Glutamatergic neuron (in vitro differentiated cells): ENCODE measurements at regions not wholly inside any gene's neighbourhood (a gene's known extent, or its start where the extent isn't known, plus 50 kb on each side); places are given as distances from the start of the nearest gene placed in this dataset.

Experiments used
- DNase-seq: peaks from one replicate; pipeline ENCODE4 v3.0.0; 2022
- H3K27ac Mint-ChIP-seq: one replicate; pipeline ENCODE4 v1.8.0; 2020; ENCODE audit warnings: mild to moderate bottlenecking, mixed read lengths, inconsistent platforms; ENCODE audit not compliant: unreplicated experiment
- H3K27me3 Mint-ChIP-seq: one replicate; pipeline ENCODE4 v1.8.0; 2020; ENCODE audit warnings: mild to moderate bottlenecking, moderate library complexity, mixed read lengths, inconsistent platforms; ENCODE audit not compliant: unreplicated experiment
- H3K36me3 Mint-ChIP-seq: one replicate; pipeline ENCODE4 v1.8.0; 2020; ENCODE audit warnings: mild to moderate bottlenecking, mixed read lengths, inconsistent platforms; ENCODE audit not compliant: unreplicated experiment
- H3K4me1 Mint-ChIP-seq: one replicate; pipeline ENCODE4 v1.8.0; 2020; ENCODE audit warnings: mild to moderate bottlenecking, low read depth, mixed read lengths, inconsistent platforms; ENCODE audit not compliant: unreplicated experiment
- H3K4me3 Mint-ChIP-seq: one replicate; pipeline ENCODE4 v1.8.0; 2020; ENCODE audit warnings: mild to moderate bottlenecking, mixed read lengths, inconsistent platforms; ENCODE audit not compliant: unreplicated experiment
- H3K9me3 Mint-ChIP-seq: one replicate; pipeline ENCODE4 v1.8.0; 2020; ENCODE audit warnings: mild to moderate bottlenecking, moderate library complexity, mixed read lengths, inconsistent platforms; ENCODE audit not compliant: unreplicated experiment
- TF ChIP-seq, protein P1 (sequence below): fragments of 200-600 bp; sonication (generic); IDR thresholded peaks from one replicate; pipeline ENCODE4 v1.5.0; 2021; ENCODE audit not compliant: partially characterized antibody, unreplicated experiment

DNA sequence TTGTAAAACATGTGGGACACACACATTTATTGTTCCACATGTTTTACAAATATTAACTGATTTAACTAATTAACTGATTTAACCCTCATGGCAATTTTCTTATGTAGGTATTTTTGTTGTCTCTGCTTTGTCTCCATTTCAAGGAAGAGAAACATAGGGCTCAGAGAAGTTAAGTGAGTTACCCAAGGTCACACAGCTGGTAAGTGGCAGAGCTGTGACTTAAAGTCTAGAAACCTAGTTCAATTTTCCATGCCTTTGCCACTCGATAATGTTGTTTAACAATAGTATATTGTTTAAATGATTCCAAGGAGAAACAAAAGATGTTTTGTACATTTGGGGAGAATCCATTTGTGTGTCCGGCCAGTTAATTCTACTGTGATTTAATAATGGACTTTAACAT, 284.1 kb upstream of the CDH5 start:
- TF ChIP-seq, protein P1, sequence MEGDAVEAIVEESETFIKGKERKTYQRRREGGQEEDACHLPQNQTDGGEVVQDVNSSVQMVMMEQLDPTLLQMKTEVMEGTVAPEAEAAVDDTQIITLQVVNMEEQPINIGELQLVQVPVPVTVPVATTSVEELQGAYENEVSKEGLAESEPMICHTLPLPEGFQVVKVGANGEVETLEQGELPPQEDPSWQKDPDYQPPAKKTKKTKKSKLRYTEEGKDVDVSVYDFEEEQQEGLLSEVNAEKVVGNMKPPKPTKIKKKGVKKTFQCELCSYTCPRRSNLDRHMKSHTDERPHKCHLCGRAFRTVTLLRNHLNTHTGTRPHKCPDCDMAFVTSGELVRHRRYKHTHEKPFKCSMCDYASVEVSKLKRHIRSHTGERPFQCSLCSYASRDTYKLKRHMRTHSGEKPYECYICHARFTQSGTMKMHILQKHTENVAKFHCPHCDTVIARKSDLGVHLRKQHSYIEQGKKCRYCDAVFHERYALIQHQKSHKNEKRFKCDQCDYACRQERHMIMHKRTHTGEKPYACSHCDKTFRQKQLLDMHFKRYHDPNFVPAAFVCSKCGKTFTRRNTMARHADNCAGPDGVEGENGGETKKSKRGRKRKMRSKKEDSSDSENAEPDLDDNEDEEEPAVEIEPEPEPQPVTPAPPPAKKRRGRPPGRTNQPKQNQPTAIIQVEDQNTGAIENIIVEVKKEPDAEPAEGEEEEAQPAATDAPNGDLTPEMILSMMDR, result no peak
- no peak overlapping the region for H3K27ac Mint-ChIP-seq
- no peaks in the 10 kb centered on the region for H3K4me1 Mint-ChIP-seq
- no peaks in the 10 kb centered on the region for H3K36me3 Mint-ChIP-seq
- H3K27me3 Mint-ChIP-seq, result no peaks in the 10 kb centered on the region
- no peak for DNase-seq
- H3K4me3 Mint-ChIP-seq, result no peak overlapping the region
- H3K9me3 Mint-ChIP-seq, result no peaks in the 10 kb centered on the region

DNA sequence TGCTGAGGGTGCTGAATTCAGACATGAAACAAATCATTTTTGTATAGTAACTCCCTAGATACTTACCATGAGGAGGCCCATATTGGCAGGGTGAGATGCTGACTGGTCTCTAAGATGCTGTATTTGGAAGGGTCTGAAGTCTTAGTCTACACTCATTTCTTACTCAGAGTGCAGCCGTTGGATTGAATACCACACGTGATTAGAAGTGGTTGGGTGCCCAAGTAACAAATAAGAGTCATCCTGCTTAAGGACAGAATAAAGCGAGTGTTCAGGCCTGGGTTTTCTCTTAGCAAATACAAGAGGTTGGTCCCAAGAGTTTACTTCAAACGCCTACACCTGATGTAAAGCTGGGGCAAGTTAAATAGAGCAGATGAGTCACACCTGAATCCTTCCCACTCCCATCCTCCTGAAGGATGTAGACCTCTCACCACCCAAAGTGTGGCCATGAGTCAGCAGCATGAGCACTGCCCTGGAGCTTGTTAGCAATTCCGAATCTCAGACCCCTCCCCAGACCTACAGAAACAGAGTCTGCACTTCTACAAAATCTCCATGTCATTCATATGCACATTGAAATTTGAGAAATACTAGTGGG, 284.6 kb upstream of the CDH5 start:
- DNase-seq, result no peak
- Mint-ChIP-seq H3K4me1 (no peaks in the 10 kb centered on the region), H3K9me3 (no peaks in the 10 kb centered on the region), H3K27ac (no peak overlapping the region), H3K4me3 (no peak overlapping the region), H3K27me3 (no peaks in the 10 kb centered on the region), H3K36me3 (no peaks in the 10 kb centered on the region)
- TF ChIP-seq, protein P1, result no peak

DNA sequence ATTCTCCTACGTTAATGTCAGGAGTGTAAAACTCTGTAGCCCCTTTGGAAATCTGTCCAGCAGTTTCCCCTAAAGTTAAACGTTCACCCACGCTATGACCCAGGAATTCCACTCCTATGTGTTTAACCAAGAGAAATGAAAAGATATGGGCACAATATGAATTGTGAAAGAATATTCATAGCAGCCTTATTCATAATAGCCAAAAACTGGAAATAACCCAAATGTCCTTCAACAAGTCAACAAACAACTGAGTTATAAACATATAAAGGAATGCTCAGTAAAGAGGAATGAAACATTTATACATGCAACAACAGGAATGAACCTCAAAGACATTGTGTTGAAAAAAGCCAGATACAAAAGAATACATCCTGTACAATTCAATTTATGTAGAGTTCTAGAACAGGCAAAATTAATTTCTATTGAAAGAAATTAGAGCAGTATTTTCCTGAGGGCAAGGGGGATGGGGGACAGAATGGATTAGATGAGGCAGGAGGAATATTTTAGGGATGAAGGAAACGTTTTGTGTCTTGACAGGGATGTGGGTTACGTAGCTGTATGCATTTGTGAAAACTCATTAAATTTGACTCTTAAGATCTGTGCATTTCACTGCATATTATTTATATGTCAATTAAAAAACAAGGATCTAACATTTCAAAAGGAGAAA, 286.7 kb upstream of the CDH5 start:
- TF ChIP-seq, protein P1, result no peak
- Mint-ChIP-seq H3K4me3 (no peak overlapping the region), H3K36me3 (no peaks in the 10 kb centered on the region), H3K9me3 (no peaks in the 10 kb centered on the region), H3K27me3 (no peaks in the 10 kb centered on the region), H3K4me1 (no peaks in the 10 kb centered on the region), H3K27ac (no peak overlapping the region)
- no peak for DNase-seq

DNA sequence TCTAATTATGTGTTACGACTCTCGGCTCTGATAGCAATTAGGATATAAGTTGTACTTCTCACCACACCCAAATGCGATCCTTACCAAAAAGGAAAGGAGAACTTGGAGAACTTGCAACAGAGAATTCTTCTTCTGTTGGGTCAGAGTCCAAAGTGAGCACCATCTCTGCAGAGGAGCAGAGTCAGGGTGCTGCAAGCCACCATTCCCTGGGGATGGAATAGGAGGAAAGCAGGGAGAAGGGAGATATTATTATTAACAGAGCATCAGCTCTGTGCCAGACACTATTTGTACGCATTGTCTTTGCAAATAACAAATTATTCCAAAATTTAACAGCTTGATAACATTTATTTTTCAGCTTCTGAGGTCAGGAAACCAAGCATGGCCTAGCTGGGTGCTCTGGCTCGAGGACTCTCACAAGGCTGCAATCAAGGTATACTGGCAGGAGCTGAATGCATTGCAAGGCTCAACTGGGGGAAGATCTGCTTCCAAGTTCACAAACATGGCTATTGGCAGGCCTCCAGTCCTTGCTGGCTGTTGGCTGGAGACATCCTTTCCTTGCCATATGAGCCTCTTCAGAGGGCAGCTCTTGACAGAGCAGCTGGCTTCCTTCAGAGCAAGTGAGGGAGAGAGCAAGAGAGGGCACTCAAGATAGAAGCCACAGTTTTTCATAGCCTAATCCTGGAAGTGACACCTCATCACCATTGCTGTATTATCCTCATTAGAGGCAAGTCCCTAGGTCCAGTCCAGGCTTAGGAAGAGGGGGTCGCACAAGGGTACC, 296.2 kb upstream of the CDH5 start:
- TF ChIP-seq, protein P1, result no peak
- H3K4me3 Mint-ChIP-seq, result no peak overlapping the region
- peaks cover 7% of the 10 kb centered on the region for H3K4me1 Mint-ChIP-seq
- H3K9me3 Mint-ChIP-seq, result peaks cover 2% of the 10 kb centered on the region
- peaks cover 15% of the 10 kb centered on the region for H3K36me3 Mint-ChIP-seq
- DNase-seq, result no peak
- H3K27me3 Mint-ChIP-seq, result no peaks in the 10 kb centered on the region
- no peak overlapping the region for H3K27ac Mint-ChIP-seq

DNA sequence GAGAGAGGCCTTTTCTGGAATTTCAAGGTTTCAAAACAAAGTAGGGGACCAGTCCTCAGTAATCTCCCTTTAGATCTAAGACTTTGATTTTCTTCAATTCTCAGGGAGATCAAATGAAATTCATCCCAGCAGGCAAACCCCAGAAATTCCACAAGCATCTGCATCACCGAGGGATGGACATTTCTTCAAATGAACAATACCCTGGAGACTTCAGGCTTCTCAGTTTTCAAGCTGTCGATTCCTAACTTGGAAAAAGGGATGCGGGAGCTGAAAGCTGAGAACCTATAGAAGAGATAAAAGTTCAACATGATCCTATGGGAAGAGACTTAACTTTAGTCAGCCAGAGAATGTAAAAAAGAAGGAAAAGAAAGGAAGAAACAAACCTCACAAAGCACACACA, 296.9 kb upstream of the CDH5 start:
- Mint-ChIP-seq H3K27ac (no peak overlapping the region), H3K9me3 (peaks cover 2% of the 10 kb centered on the region), H3K4me1 (peaks cover 9% of the 10 kb centered on the region), H3K27me3 (peaks cover 4% of the 10 kb centered on the region), H3K4me3 (no peak overlapping the region), H3K36me3 (peaks cover 15% of the 10 kb centered on the region)
- TF ChIP-seq, protein P1, result no peak
- no peak for DNase-seq
